B cell (primary cell): ENCODE measurements at regions not wholly inside any gene's neighbourhood (a gene's known extent, or its start where the extent isn't known, plus 50 kb on each side); places are given as distances from the start of the nearest gene placed in this dataset.

Experiments used
- ATAC-seq: fragments of 200-7000 bp; cut with Tn5 transposase; one replicate; pipeline ENCODE4 v1.10.0; 2021; ENCODE audit warnings: low read depth, mild to moderate bottlenecking, moderate number of reproducible peaks, moderate library complexity
- CTCF ChIA-PET: fragments of 350-600 bp; sonication (Branson Sonifier 250); formaldehyde crosslinking; loops from one replicate; lab custom pipeline; 2021; ENCODE audit warnings: antibody characterized with exemption, inconsistent platforms; lab: Charles Lee
- POLR2A ChIA-PET: fragments of 350-600 bp; sonication (Branson Sonifier 250); formaldehyde crosslinking; loops from one replicate; lab custom pipeline; 2021; ENCODE audit warnings: antibody characterized with exemption; lab: Charles Lee
- DNase-seq: peaks from one replicate; pipeline ENCODE4 v3.0.0; 2013
- H2AFZ ChIP-seq: 2 replicates; pipeline ENCODE4 v1.6.1; 2012; ENCODE audit warnings: mild to moderate bottlenecking, low read depth, low read length; ENCODE audit not compliant: insufficient read depth, poor library complexity, severe bottlenecking
- H3K27ac ChIP-seq, 2 donors: 1 replicate in 1 of 2; 2 replicates in 1 of 2; pipeline ENCODE4 v1.5.1; 2012 to 2013; ENCODE audit warnings: low read length in 2 of 2, mild to moderate bottlenecking in 2 of 2, moderate library complexity in 1 of 2
- H3K27me3 ChIP-seq, 4 experiments: fragments of 200-600 bp in 1 of 4; sonication (generic) in 1 of 4; replicated peaks in 1 of 4; 1 replicate in 2 of 4; 2 replicates in 2 of 4; pipeline versions ENCODE4 v1.6.1 to v1.7.0; 2013 to 2016; ENCODE audit warnings: low read length in 3 of 4, mild to moderate bottlenecking in 2 of 4, mixed read lengths in 1 of 4, moderate library complexity in 1 of 4; ENCODE audit not compliant: insufficient read depth in 4 of 4, control insufficient read depth in 3 of 4; ENCODE audit errors: control extremely low read depth in 1 of 4
- H3K36me3 ChIP-seq, 2 experiments: replicated peaks in 1 of 2; 1 replicate in 1 of 2; 2 replicates in 1 of 2; pipeline versions ENCODE4 v1.6.1 to v1.7.1; 2013; ENCODE audit warnings: low read length in 1 of 2; ENCODE audit not compliant: insufficient read depth in 2 of 2, control insufficient read depth in 1 of 2; ENCODE audit errors: control extremely low read depth in 1 of 2, extremely low read depth in 1 of 2
- H3K4me1 ChIP-seq, 2 donors: fragments of 200-600 bp in 1 of 2; sonication (generic) in 1 of 2; 1 replicate in 1 of 2; 2 replicates in 1 of 2; pipeline versions ENCODE4 v1.5.1 to v1.6.1; 2013 to 2017; ENCODE audit warnings: low read length in 2 of 2; ENCODE audit not compliant: control insufficient read depth in 2 of 2, insufficient read depth in 2 of 2
- H3K4me2 ChIP-seq: replicated peaks from 2 replicates; pipeline ENCODE3; 2012; ENCODE audit warnings: mild to moderate bottlenecking, low read depth, low read length; ENCODE audit not compliant: poor library complexity, severe bottlenecking
- H3K4me3 ChIP-seq, 5 experiments: fragments of 200-600 bp in 1 of 5; sonication (generic) in 1 of 5; 1 replicate in 3 of 5; 2 replicates in 2 of 5; pipeline versions ENCODE4 v1.5.1 to v1.7.0; 2011 to 2016; ENCODE audit warnings: low read length in 4 of 5, mild to moderate bottlenecking in 4 of 5, low read depth in 2 of 5, control low read depth in 1 of 5, moderate library complexity in 1 of 5; ENCODE audit not compliant: insufficient read depth in 1 of 5; ENCODE audit errors: control extremely low read depth in 1 of 5, extremely low read depth in 1 of 5
- H3K79me2 ChIP-seq: fragments of 200-600 bp; sonication (generic); one replicate; pipeline ENCODE4 v1.6.0; 2016; ENCODE audit warnings: low read length; ENCODE audit not compliant: control insufficient read depth, insufficient read depth
- H3K9ac ChIP-seq: fragments of 200-600 bp; sonication (generic); 2 replicates; pipeline ENCODE4 v1.6.1; 2017; ENCODE audit warnings: mild to moderate bottlenecking, low read length, moderate library complexity
- H3K9me3 ChIP-seq, 3 donors: one replicate each; pipeline versions ENCODE4 v1.6.1 to v1.7.1; 2013; ENCODE audit warnings: low read length in 2 of 3; ENCODE audit not compliant: control insufficient read depth in 2 of 3, insufficient read depth in 1 of 3; ENCODE audit errors: control extremely low read depth in 1 of 3
- H4K20me1 ChIP-seq: 2 replicates; pipeline ENCODE4 v1.6.0; 2012; ENCODE audit warnings: mild to moderate bottlenecking, low read length; ENCODE audit not compliant: insufficient read depth, control insufficient read depth, poor library complexity, severe bottlenecking
- H3K27ac Mint-ChIP-seq: one replicate; pipeline ENCODE4 v1.8.0; 2021; ENCODE audit warnings: mixed read lengths
- H3K27me3 Mint-ChIP-seq: one replicate; pipeline ENCODE4 v1.8.0; 2021; ENCODE audit warnings: mixed read lengths
- H3K4me1 Mint-ChIP-seq: one replicate; pipeline ENCODE4 v1.8.0; 2021; ENCODE audit warnings: mixed read lengths
- H3K4me3 Mint-ChIP-seq: one replicate; pipeline ENCODE4 v1.8.0; 2021; ENCODE audit warnings: mixed read lengths
- H3K9me3 Mint-ChIP-seq: one replicate; pipeline ENCODE4 v1.8.0; 2022; ENCODE audit warnings: mixed read lengths; ENCODE audit not compliant: insufficient read depth
- EZH2 ChIP-seq: IDR thresholded peaks from 2 replicates; pipeline ENCODE4 v1.6.1; 2012; ENCODE audit warnings: borderline replicate concordance, low read depth, mild to moderate bottlenecking, moderate library complexity, low read length; ENCODE audit not compliant: insufficient read depth, poor library complexity, severe bottlenecking
- WGBS: methylation state at CpG from one replicate; pipeline ENCODE4 v1.1.5; 2013; ENCODE audit warnings: missing lambda C conversion rate; ENCODE audit not compliant: insufficient coverage; 5-methylcytosine and 5-hydroxymethylcytosine counted together
- intact Hi-C: fragments of 100-400 bp; cut with micrococcal nuclease; formaldehyde crosslinking; loops from one replicate; pipeline ENCODE4 v1.10.0; 2022
- TF ChIP-seq, protein P1 (sequence below): fragments of 200-600 bp; IDR thresholded peaks from one replicate; pipeline ENCODE4 v1.8.0; 2022; ENCODE audit warnings: antibody characterized with exemption, mild to moderate bottlenecking

DNA sequence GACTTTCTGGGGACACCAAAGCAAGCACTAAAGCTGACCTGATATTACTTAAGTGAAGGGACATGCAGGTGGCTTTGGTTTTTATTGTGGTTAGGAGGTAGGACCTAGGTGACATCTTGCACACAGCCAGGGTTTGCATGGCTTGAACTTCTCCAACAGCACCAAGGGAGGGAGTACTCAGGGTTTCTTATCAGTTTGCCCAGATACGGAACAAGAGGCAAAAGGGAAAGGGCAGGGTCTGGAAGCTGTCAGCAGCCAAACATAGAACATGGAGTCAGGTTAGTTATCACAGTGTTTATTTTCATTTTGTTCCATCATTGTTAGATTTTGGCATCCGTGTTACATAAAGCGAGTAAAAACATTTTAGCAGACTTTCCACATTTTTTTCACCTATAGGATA lies 186.3 kb upstream of the CLEC14A start:
- Histone ChIP-seq H3K4me1 (no peaks in the 10 kb centered on the region), H3K79me2 (no peaks in the 10 kb centered on the region), H2AFZ (no peak overlapping the region), H3K4me3 (no peak overlapping the region), H3K9me3 (peaks cover 0 to 2% (median 0%) of the 10 kb centered on the region in 3 donors), H3K27ac (no peak overlapping the region), H3K27me3 (no peaks in the 10 kb centered on the region), H4K20me1 (no peaks in the 10 kb centered on the region), H3K36me3 (no peaks in the 10 kb centered on the region), H3K4me2 (no peak overlapping the region), H3K9ac (no peak overlapping the region)
- ChIA-PET POLR2A (no interaction called here), CTCF (no interaction called here)
- no peak overlapping the region for H3K4me3 Mint-ChIP-seq
- ATAC-seq (no peak), DNase-seq (no peak)
- TF ChIP-seq, protein P1, sequence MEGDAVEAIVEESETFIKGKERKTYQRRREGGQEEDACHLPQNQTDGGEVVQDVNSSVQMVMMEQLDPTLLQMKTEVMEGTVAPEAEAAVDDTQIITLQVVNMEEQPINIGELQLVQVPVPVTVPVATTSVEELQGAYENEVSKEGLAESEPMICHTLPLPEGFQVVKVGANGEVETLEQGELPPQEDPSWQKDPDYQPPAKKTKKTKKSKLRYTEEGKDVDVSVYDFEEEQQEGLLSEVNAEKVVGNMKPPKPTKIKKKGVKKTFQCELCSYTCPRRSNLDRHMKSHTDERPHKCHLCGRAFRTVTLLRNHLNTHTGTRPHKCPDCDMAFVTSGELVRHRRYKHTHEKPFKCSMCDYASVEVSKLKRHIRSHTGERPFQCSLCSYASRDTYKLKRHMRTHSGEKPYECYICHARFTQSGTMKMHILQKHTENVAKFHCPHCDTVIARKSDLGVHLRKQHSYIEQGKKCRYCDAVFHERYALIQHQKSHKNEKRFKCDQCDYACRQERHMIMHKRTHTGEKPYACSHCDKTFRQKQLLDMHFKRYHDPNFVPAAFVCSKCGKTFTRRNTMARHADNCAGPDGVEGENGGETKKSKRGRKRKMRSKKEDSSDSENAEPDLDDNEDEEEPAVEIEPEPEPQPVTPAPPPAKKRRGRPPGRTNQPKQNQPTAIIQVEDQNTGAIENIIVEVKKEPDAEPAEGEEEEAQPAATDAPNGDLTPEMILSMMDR: no peak
- no peak for TF ChIP-seq EZH2
- 0% methylated on average over 1 of the region's 3 CpGs for WGBS
- H3K9me3 Mint-ChIP-seq: peaks cover 7% of the 10 kb centered on the region
- H3K27me3 Mint-ChIP-seq: no peaks in the 10 kb centered on the region
- intact Hi-C loops: no loop called here
- no peak overlapping the region for H3K27ac Mint-ChIP-seq
- no peaks in the 10 kb centered on the region for H3K4me1 Mint-ChIP-seq

DNA sequence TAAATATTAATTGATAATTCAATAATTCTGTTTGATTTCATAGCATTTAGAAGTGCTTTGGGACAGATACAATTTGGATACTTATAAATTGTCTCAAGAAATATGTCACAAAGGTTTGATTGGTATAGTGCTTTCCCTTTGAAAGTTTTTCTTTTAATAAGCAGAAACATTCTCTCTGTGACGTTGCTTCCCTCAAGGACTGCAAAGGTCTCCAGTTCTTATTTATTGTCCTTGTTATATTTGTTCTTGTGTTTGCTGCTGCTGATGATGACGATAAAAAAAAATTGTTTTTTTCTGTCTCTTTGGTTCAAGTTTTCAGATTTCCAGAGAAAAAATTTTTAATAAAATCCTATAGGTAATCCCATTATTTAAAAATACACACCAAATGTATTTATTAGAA lies 176.3 kb upstream of the CLEC14A start:
- POLR2A ChIA-PET: no interaction called here
- Mint-ChIP-seq H3K27ac (no peak overlapping the region), H3K27me3 (no peaks in the 10 kb centered on the region), H3K9me3 (no peaks in the 10 kb centered on the region), H3K4me3 (no peak overlapping the region), H3K4me1 (no peaks in the 10 kb centered on the region)
- Histone ChIP-seq H3K9ac (no peak overlapping the region), H4K20me1 (no peaks in the 10 kb centered on the region), H3K4me3 (no peak overlapping the region), H2AFZ (no peak overlapping the region), H3K79me2 (no peaks in the 10 kb centered on the region), H3K9me3 (no peaks in the 10 kb centered on the region), H3K27ac (no peak overlapping the region), H3K27me3 (no peaks in the 10 kb centered on the region), H3K36me3 (no peaks in the 10 kb centered on the region), H3K4me2 (no peak overlapping the region), H3K4me1 (no peaks in the 10 kb centered on the region)
- no peak for DNase-seq
- no CpG with 5 or more reads among the region's 2 CpGs for WGBS
- no peak for ATAC-seq
- CTCF ChIA-PET: no interaction called here
- intact Hi-C loops: no loop called here
- TF ChIP-seq, protein P1: no peak
- TF ChIP-seq EZH2: no peak
